NCI-H446 treated with DMSO at 0.1 percent for 48 hours (cell line): ENCODE measurements at regions not wholly inside any gene's neighbourhood (a gene's known extent, or its start where the extent isn't known, plus 50 kb on each side); places are given as distances from the start of the nearest gene placed in this dataset.
"Not testable (repeated sequence)": the region's sequence is repeated elsewhere in the genome, so short reads cannot be mapped to it uniquely, and the experiment has no call there.

ENCODE experiments used
- DNase-seq: peaks from one replicate; lab custom pipeline; 2025; lab: John Stamatoyannopoulos, UW

DNA sequence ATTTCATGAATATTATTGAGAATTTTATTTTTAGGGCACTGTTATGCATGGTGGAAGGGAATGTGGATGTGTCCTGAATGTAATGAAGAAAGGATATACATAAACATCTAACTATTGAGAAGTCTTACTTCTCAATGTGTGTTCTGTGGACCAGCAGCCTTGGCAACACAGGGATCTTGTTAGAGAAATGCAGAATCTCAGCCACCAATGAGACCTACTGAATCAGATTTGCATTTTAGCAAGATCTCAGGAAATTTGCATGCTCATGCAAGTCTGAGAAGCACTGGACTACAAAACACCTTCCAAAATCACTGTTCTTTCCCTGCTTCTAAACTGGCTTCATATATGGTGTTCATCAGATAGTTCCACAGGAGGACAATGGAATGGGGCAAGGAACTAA lies 139.7 kb upstream of the WDFY3 start:
- DNase-seq = no peak

DNA sequence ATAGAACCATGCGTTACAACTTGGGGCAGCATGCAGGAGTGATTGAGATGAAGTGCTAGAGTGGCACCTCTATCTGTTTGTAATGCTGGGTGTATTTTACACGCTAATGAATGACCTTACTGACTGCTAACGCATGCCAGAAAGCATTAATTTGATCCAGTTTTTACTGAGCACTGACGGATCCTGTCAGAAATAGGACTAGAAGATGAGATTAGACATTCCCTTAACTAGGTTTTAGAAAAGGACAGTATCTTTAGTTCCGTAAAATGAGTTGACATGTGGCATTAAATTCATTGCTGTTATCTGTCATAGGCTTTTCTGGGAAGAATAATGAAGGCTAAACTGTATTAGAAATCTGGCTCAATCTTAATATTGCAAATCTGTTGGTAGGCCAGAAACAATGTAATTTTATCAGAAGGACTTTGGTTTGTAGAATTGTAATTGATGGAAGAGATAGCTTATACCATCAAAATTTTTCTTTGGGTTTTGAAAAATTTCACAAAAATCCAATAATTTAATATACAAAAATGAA lies 140.4 kb upstream of the WDFY3 start:
- DNase-seq = no peak

GRCh38 chr4:85107553-85107952 lies 141.1 kb upstream of the WDFY3 start:
- no peak for DNase-seq

- DNase-seq = no peak
These were observed 147.2 kb upstream of the WDFY3 start for GRCh38 chr4:85113706-85114105.

DNA sequence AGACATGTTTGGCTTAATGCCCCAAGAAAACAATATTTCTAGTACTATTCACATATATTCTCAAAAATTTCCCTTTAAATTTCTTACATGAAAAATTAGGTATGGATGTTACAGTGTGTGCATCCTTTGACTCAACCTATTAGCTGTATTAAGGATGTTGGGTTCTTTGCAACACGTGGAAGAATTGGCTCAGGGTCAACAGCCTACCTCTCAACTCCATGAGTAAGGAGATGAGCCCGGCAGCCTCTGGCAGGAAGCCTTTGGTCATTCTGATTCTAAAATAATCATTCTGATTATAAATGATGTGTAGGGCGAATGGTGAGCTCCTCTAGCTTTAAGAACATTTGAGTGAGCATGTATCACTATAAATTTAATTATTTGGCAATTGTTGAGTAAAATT lies 148.0 kb upstream of the WDFY3 start:
- peak; percentile 57 for DNase-seq

DNA sequence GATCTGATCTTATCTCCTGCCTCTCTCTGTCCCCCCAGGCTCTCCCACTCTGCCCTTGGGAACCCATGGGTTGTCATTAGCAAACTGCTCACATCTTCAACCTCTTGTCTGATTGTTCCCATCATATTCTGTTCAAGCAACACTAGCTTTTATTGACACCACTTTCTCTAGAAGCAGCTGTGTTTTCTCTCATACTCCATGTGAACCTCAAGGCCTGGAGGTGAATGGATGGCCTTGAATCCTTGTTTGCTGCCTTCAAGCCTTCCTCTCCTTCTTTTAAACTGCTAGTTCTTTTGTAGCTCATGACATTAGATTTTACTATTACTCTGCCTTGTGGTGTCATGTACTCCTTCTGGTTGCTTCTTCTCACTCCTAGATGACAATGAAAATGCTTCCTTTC lies 149.5 kb upstream of the WDFY3 start:
- no peak for DNase-seq

GRCh38 chr4:85125688-85126087 lies 159.2 kb upstream of the WDFY3 start:
- no peak for DNase-seq

- DNase-seq = no peak
These were observed 160.6 kb upstream of the WDFY3 start for GRCh38 chr4:85126991-85127591.

DNA sequence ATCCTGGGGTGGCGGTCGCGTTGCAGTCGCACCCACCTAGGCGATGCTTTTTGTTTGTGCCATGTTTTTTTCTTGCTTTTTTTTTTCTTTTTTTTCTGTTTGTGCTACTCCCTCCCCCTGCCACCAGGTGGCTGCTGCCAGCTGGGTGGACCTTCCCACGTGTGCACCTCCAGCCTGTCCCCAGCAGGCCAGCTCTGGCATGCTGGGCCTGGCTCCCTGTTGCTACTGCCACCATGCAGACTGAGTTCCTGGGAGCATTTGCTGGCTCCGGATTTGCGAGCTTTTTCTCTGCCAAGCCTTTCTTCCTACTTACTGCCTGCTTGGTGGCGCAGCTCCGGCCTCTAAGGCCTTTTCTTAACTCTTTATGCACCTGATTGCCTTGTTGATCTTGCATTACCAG lies 161.2 kb upstream of the WDFY3 start:
- peak; percentile 46 for DNase-seq

GRCh38 chr4:85128246-85129204 lies 162.0 kb upstream of the WDFY3 start:
- no peak for DNase-seq

DNA sequence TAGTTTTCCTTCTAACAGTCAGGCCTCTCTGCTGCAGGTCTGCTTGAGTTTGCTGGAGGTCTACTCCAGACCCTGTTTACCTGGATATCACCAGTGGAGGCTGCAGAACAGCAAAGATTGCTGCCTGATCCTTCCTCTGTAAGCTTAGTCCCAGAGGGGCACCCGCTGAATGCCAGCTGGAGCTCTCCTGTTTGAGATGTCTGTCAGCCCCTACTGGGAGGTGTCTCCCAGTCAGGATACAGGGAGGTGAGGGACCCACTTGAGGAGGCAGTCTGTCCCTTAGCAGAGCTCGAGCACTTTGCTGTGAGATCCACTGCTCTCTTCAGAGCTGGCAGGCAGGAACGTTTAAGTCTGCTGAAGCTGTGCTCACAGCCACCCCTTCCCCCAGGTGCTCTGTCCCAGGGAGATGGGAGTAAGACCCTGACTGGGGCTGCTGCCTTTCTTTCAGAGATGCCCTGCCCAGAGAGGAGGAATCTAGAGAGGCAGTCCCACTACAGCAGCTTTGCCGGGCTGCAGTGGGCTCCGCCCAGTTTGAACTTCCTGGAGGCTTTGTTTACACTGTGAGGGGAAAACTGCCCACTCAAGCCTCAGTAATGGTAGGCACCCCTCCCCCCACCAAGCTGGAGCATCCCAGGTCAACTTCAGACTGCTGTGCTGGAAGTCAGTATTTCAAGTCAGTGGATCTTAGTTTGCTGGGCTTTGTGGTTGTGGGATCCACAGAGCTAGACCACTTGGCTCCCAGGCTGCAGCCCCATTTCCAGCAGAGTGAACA lies 163.1 kb upstream of the WDFY3 start:
- not testable (repeated sequence) for DNase-seq

- DNase-seq = no peak
These were observed 165.6 kb upstream of the WDFY3 start for GRCh38 chr4:85132117-85132516.

GRCh38 chr4:85132570-85132969 lies 166.1 kb upstream of the WDFY3 start:
- no peak for DNase-seq

DNA sequence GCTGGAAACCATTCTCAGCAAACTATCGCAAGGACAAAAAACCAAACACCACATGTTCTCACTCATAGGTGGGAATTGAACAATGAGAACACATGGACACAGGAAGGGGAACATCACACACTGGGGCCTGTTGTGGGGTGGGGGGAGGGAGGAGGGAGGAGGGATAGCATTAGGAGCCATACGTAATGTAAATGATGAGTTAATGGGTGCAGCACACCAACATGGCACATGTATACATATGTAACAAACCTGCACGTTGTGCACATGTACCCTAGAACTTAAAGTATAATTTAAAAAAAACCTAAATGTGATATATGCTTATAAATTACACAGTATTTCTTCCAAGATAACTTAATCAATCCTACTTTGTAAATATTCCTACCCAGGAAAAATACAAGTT lies 173.3 kb upstream of the WDFY3 start:
- DNase-seq = not testable (repeated sequence)

DNA sequence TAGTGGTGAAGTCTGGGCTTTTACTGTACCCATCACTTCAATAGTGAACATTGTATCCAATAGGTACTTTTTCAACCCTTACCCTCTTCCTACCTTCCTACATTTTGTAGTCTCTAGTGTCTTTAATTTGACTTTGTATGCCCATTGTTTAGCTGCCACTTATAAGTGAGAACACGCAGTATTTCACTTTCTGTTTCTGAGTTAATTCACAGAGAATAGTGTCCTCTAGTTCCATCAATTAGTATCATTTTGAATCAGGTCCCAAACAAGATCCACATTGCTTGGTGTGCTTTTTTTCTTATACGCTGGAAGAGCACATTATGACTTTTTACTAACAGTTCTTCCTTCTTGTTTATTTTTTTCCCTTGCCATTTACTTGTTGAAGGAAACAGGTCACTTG lies 176.0 kb upstream of the WDFY3 start:
- no peak for DNase-seq

DNA sequence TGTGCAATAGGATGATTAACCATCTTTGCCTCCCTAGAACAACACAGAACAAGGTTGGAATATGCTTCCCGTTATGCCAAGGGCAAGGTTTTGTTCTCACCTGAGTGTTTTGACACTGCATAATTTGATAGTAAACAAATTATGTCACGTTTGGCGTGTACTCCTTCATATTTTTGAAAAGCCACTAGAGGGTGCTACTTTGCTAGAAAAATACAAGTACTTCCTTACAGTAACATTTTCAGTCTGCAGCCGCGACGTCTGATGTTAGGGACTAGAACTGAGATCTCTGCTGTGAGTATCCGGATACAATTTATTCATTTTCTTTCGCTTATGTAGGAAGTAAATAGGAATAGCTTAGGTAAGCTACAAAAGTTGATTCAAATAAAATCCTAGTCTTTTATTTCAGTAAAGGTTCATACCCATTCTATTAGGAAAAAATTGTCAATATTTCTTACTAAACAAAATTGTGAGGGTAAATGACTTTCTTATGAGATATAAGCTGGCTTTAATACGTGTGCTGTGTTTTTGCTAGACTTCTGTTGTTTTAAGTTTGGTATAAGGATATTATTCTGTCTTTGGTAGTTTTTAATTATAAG lies 181.1 kb upstream of the WDFY3 start:
- DNase-seq = peak; percentile 62

- DNase-seq = peak; percentile 9
These were observed 183.2 kb upstream of the WDFY3 start for GRCh38 chr4:85149676-85150075.

- no peak for DNase-seq
These were observed 184.9 kb upstream of the WDFY3 start for GRCh38 chr4:85151371-85151770.

GRCh38 chr4:85151786-85152185 lies 185.3 kb upstream of the WDFY3 start:
- no peak for DNase-seq

- no peak for DNase-seq
These were observed 186.0 kb upstream of the WDFY3 start for GRCh38 chr4:85152480-85152879.

DNA sequence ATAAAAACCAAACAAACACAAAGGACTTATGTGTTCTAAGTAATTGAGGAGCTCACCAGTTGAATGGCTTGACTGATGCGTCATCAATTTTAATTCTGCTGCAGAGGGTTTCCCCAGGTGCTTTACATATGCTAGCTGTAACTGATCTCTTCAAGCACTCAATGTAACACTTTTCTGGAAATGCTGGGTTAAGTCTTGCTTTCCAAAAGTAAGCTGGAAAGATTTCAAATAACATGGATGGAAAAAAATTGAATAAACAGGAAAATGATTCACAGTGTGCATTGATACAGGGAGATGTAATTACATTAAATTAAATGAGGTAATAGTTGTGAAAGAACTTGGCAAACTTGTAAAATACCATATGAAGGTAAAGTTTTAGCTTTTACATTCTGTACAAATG lies 186.7 kb upstream of the WDFY3 start:
- no peak for DNase-seq

- no peak for DNase-seq
These were observed 188.1 kb upstream of the WDFY3 start for GRCh38 chr4:85154591-85154990.
